B cell (primary cell): ENCODE measurements at regions not wholly inside any gene's neighbourhood (a gene's known extent, or its start where the extent isn't known, plus 50 kb on each side); places are given as distances from the start of the nearest gene placed in this dataset.

Experiments
- ATAC-seq: fragments of 200-7000 bp; cut with Tn5 transposase; one replicate; pipeline ENCODE4 v1.10.0; 2021; ENCODE audit warnings: low read depth, mild to moderate bottlenecking, moderate number of reproducible peaks, moderate library complexity
- CTCF ChIA-PET: fragments of 350-600 bp; sonication (Branson Sonifier 250); formaldehyde crosslinking; loops from one replicate; lab custom pipeline; 2021; ENCODE audit warnings: antibody characterized with exemption, inconsistent platforms; lab: Charles Lee
- POLR2A ChIA-PET: fragments of 350-600 bp; sonication (Branson Sonifier 250); formaldehyde crosslinking; loops from one replicate; lab custom pipeline; 2021; ENCODE audit warnings: antibody characterized with exemption; lab: Charles Lee
- DNase-seq: peaks from one replicate; pipeline ENCODE4 v3.0.0; 2013
- H2AFZ ChIP-seq: 2 replicates; pipeline ENCODE4 v1.6.1; 2012; ENCODE audit warnings: mild to moderate bottlenecking, low read depth, low read length; ENCODE audit not compliant: insufficient read depth, poor library complexity, severe bottlenecking
- H3K27ac ChIP-seq, 2 donors: 1 replicate in 1 of 2; 2 replicates in 1 of 2; pipeline ENCODE4 v1.5.1; 2012 to 2013; ENCODE audit warnings: low read length in 2 of 2, mild to moderate bottlenecking in 2 of 2, moderate library complexity in 1 of 2
- H3K27me3 ChIP-seq, 4 experiments: fragments of 200-600 bp in 1 of 4; sonication (generic) in 1 of 4; replicated peaks in 1 of 4; 1 replicate in 2 of 4; 2 replicates in 2 of 4; pipeline versions ENCODE4 v1.6.1 to v1.7.0; 2013 to 2016; ENCODE audit warnings: low read length in 3 of 4, mild to moderate bottlenecking in 2 of 4, mixed read lengths in 1 of 4, moderate library complexity in 1 of 4; ENCODE audit not compliant: insufficient read depth in 4 of 4, control insufficient read depth in 3 of 4; ENCODE audit errors: control extremely low read depth in 1 of 4
- H3K36me3 ChIP-seq, 2 experiments: replicated peaks in 1 of 2; 1 replicate in 1 of 2; 2 replicates in 1 of 2; pipeline versions ENCODE4 v1.6.1 to v1.7.1; 2013; ENCODE audit warnings: low read length in 1 of 2; ENCODE audit not compliant: insufficient read depth in 2 of 2, control insufficient read depth in 1 of 2; ENCODE audit errors: control extremely low read depth in 1 of 2, extremely low read depth in 1 of 2
- H3K4me1 ChIP-seq, 2 donors: fragments of 200-600 bp in 1 of 2; sonication (generic) in 1 of 2; 1 replicate in 1 of 2; 2 replicates in 1 of 2; pipeline versions ENCODE4 v1.5.1 to v1.6.1; 2013 to 2017; ENCODE audit warnings: low read length in 2 of 2; ENCODE audit not compliant: control insufficient read depth in 2 of 2, insufficient read depth in 2 of 2
- H3K4me2 ChIP-seq: replicated peaks from 2 replicates; pipeline ENCODE3; 2012; ENCODE audit warnings: mild to moderate bottlenecking, low read depth, low read length; ENCODE audit not compliant: poor library complexity, severe bottlenecking
- H3K4me3 ChIP-seq, 5 experiments: fragments of 200-600 bp in 1 of 5; sonication (generic) in 1 of 5; 1 replicate in 3 of 5; 2 replicates in 2 of 5; pipeline versions ENCODE4 v1.5.1 to v1.7.0; 2011 to 2016; ENCODE audit warnings: low read length in 4 of 5, mild to moderate bottlenecking in 4 of 5, low read depth in 2 of 5, control low read depth in 1 of 5, moderate library complexity in 1 of 5; ENCODE audit not compliant: insufficient read depth in 1 of 5; ENCODE audit errors: control extremely low read depth in 1 of 5, extremely low read depth in 1 of 5
- H3K79me2 ChIP-seq: fragments of 200-600 bp; sonication (generic); one replicate; pipeline ENCODE4 v1.6.0; 2016; ENCODE audit warnings: low read length; ENCODE audit not compliant: control insufficient read depth, insufficient read depth
- H3K9ac ChIP-seq: fragments of 200-600 bp; sonication (generic); 2 replicates; pipeline ENCODE4 v1.6.1; 2017; ENCODE audit warnings: mild to moderate bottlenecking, low read length, moderate library complexity
- H3K9me3 ChIP-seq, 3 donors: one replicate each; pipeline versions ENCODE4 v1.6.1 to v1.7.1; 2013; ENCODE audit warnings: low read length in 2 of 3; ENCODE audit not compliant: control insufficient read depth in 2 of 3, insufficient read depth in 1 of 3; ENCODE audit errors: control extremely low read depth in 1 of 3
- H4K20me1 ChIP-seq: 2 replicates; pipeline ENCODE4 v1.6.0; 2012; ENCODE audit warnings: mild to moderate bottlenecking, low read length; ENCODE audit not compliant: insufficient read depth, control insufficient read depth, poor library complexity, severe bottlenecking
- H3K27ac Mint-ChIP-seq: one replicate; pipeline ENCODE4 v1.8.0; 2021; ENCODE audit warnings: mixed read lengths
- H3K27me3 Mint-ChIP-seq: one replicate; pipeline ENCODE4 v1.8.0; 2021; ENCODE audit warnings: mixed read lengths
- H3K4me1 Mint-ChIP-seq: one replicate; pipeline ENCODE4 v1.8.0; 2021; ENCODE audit warnings: mixed read lengths
- H3K4me3 Mint-ChIP-seq: one replicate; pipeline ENCODE4 v1.8.0; 2021; ENCODE audit warnings: mixed read lengths
- H3K9me3 Mint-ChIP-seq: one replicate; pipeline ENCODE4 v1.8.0; 2022; ENCODE audit warnings: mixed read lengths; ENCODE audit not compliant: insufficient read depth
- EZH2 ChIP-seq: IDR thresholded peaks from 2 replicates; pipeline ENCODE4 v1.6.1; 2012; ENCODE audit warnings: borderline replicate concordance, low read depth, mild to moderate bottlenecking, moderate library complexity, low read length; ENCODE audit not compliant: insufficient read depth, poor library complexity, severe bottlenecking
- WGBS: methylation state at CpG from one replicate; pipeline ENCODE4 v1.1.5; 2013; ENCODE audit warnings: missing lambda C conversion rate; ENCODE audit not compliant: insufficient coverage; 5-methylcytosine and 5-hydroxymethylcytosine counted together
- intact Hi-C: fragments of 100-400 bp; cut with micrococcal nuclease; formaldehyde crosslinking; loops from one replicate; pipeline ENCODE4 v1.10.0; 2022
- TF ChIP-seq, protein P1 (sequence below): fragments of 200-600 bp; IDR thresholded peaks from one replicate; pipeline ENCODE4 v1.8.0; 2022; ENCODE audit warnings: antibody characterized with exemption, mild to moderate bottlenecking

DNA sequence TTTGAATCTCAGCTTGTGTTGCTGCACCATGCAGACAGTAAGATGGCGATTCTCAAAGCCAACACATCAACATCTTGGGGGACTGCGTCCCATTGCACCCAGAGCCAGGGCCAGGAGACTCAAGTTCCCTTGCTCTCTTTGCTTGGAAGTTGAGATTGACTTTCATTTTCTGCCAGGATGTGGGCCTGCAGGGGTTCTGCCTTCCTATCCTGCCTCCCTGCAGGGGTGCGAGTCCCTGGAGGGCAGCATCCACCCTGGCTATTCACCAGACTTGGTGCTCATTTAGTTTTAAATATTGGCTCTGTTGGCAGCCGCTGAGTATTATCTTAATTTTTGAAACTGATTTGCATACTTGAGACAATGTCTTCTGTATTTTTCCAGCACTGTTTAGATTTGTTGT, 451.5 kb downstream of the GLRX3 start:
- ChIA-PET POLR2A (no interaction called here), CTCF (no interaction called here)
- DNase-seq (no peak), ATAC-seq (no peak)
- Histone ChIP-seq H4K20me1 (no peaks in the 10 kb centered on the region), H3K27ac (no peak overlapping the region), H3K4me3 (no peak overlapping the region), H3K27me3 (no peaks in the 10 kb centered on the region), H3K4me1 (no peaks in the 10 kb centered on the region), H2AFZ (no peak overlapping the region), H3K79me2 (no peaks in the 10 kb centered on the region), H3K4me2 (no peak overlapping the region), H3K9ac (no peak overlapping the region), H3K9me3 (peaks cover 0 to 6% (median 0%) of the 10 kb centered on the region in 3 donors), H3K36me3 (no peaks in the 10 kb centered on the region)
- Mint-ChIP-seq H3K4me3 (no peak overlapping the region), H3K9me3 (peaks cover under 1% of the 10 kb centered on the region), H3K4me1 (no peaks in the 10 kb centered on the region), H3K27me3 (no peaks in the 10 kb centered on the region), H3K27ac (no peak overlapping the region)
- WGBS, result 100% methylated on average over 2 of the region's 4 CpGs
- no peak for TF ChIP-seq EZH2
- TF ChIP-seq, protein P1, sequence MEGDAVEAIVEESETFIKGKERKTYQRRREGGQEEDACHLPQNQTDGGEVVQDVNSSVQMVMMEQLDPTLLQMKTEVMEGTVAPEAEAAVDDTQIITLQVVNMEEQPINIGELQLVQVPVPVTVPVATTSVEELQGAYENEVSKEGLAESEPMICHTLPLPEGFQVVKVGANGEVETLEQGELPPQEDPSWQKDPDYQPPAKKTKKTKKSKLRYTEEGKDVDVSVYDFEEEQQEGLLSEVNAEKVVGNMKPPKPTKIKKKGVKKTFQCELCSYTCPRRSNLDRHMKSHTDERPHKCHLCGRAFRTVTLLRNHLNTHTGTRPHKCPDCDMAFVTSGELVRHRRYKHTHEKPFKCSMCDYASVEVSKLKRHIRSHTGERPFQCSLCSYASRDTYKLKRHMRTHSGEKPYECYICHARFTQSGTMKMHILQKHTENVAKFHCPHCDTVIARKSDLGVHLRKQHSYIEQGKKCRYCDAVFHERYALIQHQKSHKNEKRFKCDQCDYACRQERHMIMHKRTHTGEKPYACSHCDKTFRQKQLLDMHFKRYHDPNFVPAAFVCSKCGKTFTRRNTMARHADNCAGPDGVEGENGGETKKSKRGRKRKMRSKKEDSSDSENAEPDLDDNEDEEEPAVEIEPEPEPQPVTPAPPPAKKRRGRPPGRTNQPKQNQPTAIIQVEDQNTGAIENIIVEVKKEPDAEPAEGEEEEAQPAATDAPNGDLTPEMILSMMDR, result no peak
- intact Hi-C loops, result no loop called here

DNA sequence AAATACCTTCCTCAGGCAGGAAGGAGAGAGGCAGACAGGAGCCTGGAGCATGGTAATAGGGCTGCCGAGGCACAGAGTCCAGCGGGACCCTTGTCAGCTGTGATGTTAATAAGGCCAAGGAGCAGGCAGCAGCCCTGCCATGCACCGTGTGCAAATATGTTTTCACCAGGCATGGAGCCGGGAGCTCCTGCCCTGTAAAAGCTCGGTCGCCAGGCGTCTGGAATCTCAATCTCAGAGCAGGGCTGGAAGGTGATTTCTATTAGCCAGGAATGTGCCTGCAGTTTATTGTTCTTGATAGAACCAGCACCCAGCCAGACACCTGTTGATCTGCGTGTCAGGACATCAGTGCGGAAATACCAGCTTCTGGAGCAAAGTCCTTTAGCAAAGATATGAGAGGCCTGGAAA, 469.8 kb downstream of the GLRX3 start:
- Histone ChIP-seq H3K4me3 (no peak overlapping the region), H3K27ac (no peak overlapping the region), H4K20me1 (no peaks in the 10 kb centered on the region), H3K4me2 (no peak overlapping the region), H3K9me3 (peaks cover 0 to 23% (median 0%) of the 10 kb centered on the region in 3 donors), H2AFZ (no peak overlapping the region), H3K9ac (no peak overlapping the region), H3K27me3 (no peaks in the 10 kb centered on the region), H3K36me3 (no peaks in the 10 kb centered on the region), H3K79me2 (no peaks in the 10 kb centered on the region), H3K4me1 (no peaks in the 10 kb centered on the region)
- ATAC-seq (no peak), DNase-seq (no peak)
- H3K4me3 Mint-ChIP-seq, result no peak overlapping the region
- TF ChIP-seq, protein P1, result no peak
- CTCF ChIA-PET, result no interaction called here
- no peaks in the 10 kb centered on the region for H3K9me3 Mint-ChIP-seq
- no peaks in the 10 kb centered on the region for H3K4me1 Mint-ChIP-seq
- no peak overlapping the region for H3K27ac Mint-ChIP-seq
- POLR2A ChIA-PET, result no interaction called here
- 81% methylated on average over 8 of the region's 9 CpGs for WGBS
- H3K27me3 Mint-ChIP-seq, result no peaks in the 10 kb centered on the region
- intact Hi-C loops, result no loop called here
